ENCODE measurements at regions not wholly inside any gene's neighbourhood (a gene's known extent, or its start where the extent isn't known, plus 50 kb on each side); places are given as distances from the start of the nearest gene placed in this dataset.

- Histone ChIP-seq H4K8ac (ENCODE audit: low read depth in 2 of 2, low read length in 2 of 2) (no peak overlapping the region), H3K79me1 (ENCODE audit: low read depth in 1 of 2, low read length in 2 of 2) (no peaks in the 10 kb centered on the region), H3K27ac (ENCODE audit: insufficient read depth, low read length) (no peak overlapping the region), H3K36me3 (ENCODE audit: control insufficient read depth, insufficient read depth, low read length) (no peaks in the 10 kb centered on the region), H4K91ac (ENCODE audit: insufficient read depth, low read depth, low read length) (no peak overlapping the region), H3K4me1 (ENCODE audit: control insufficient read depth, insufficient read depth, low read length) (no peaks in the 10 kb centered on the region), H3K4ac (ENCODE audit: low read depth, low read length) (no peak overlapping the region), H3K23ac (ENCODE audit: low read depth, low read length) (no peak overlapping the region), H3K4me2 (ENCODE audit: low read depth, low read length) (no peak overlapping the region), H4K5ac (ENCODE audit: low read depth, low read length) (no peak overlapping the region), H3K9me3 (ENCODE audit: control insufficient read depth, insufficient read depth, low read length) (no peaks in the 10 kb centered on the region), H2AFZ (replicated peaks; ENCODE audit: low read length, poor library complexity) (no peak overlapping the region), H3K4me3 (ENCODE audit: insufficient read depth, low read depth, low read length) (no peak overlapping the region), H3K9me1 (ENCODE audit: insufficient read depth, low read length) (no peaks in the 10 kb centered on the region), H2AK5ac (ENCODE audit: low read depth, low read length) (no peak overlapping the region), H2BK120ac (ENCODE audit: low read depth, low read length) (no peak overlapping the region), H3K56ac (ENCODE audit: extremely low read depth, insufficient read depth, low read length) (no peak overlapping the region), H3K14ac (replicated peaks; ENCODE audit: low read depth, low read length) (no peak overlapping the region), H3K27me3 (ENCODE audit: control insufficient read depth, insufficient read depth, low read length) (no peaks in the 10 kb centered on the region), H2BK15ac (ENCODE audit: low read depth, low read length) (no peak overlapping the region), H2BK5ac (ENCODE audit: low read depth, low read length, poor library complexity, severe bottlenecking) (no peak overlapping the region), H3K18ac (ENCODE audit: low read depth, low read length) (no peak overlapping the region), H2BK20ac (ENCODE audit: low read depth, low read length) (no peak overlapping the region), H2AK9ac (replicated peaks; ENCODE audit: low read depth, low read length, poor library complexity) (no peak overlapping the region), H4K20me1 (ENCODE audit: insufficient read depth, low read length) (no peaks in the 10 kb centered on the region), H3K9ac (ENCODE audit: low read depth, low read length) (no peak overlapping the region)
- no peak for ATAC-seq (ENCODE audit: low read depth)
- ChIA-PET CTCF (no interaction called here), POLR2A (ENCODE audit: unreplicated experiment) (no interaction called here)
- 62% methylated on average over 3 of the region's 5 CpGs; no CpG with 5 or more reads in 1 of the 2 experiments for WGBS, 2 experiments (ENCODE audit: extremely low coverage in 2 of 2, insufficient read length in 1 of 2)
- BruUV-seq (replicated peaks): no TSS peak
- TF ChIP-seq MAFK (IDR thresholded peaks at IDR 0.05; ENCODE audit: low read depth, low read length) (no peak), ELK1 (IDR thresholded peaks at IDR 0.05; ENCODE audit: borderline replicate concordance, low read depth, low read length) (no peak), MAZ (IDR thresholded peaks at IDR 0.05; ENCODE audit: borderline replicate concordance, low read depth, low read length) (no peak), RCOR1 (IDR thresholded peaks at IDR 0.05; ENCODE audit: insufficient replicate concordance, low read length) (no peak), USF2 (IDR thresholded peaks at IDR 0.05; ENCODE audit: low read depth, low read length) (no peak), RAD21 (IDR thresholded peaks at IDR 0.05; ENCODE audit: low read length) (no peak), RFX5 (IDR thresholded peaks at IDR 0.05; ENCODE audit: low read depth, low read length) (no peak), FOS (IDR thresholded peaks at IDR 0.05; ENCODE audit: low read depth, low read length) (no peak), POLR2A (IDR thresholded peaks at IDR 0.05; ENCODE audit: low read depth, low read length) (no peak), MXI1 (IDR thresholded peaks at IDR 0.05; ENCODE audit: borderline replicate concordance, low read depth, low read length) (no peak), CHD1 (IDR thresholded peaks at IDR 0.05; ENCODE audit: low read depth, low read length) (no peak)
- intact Hi-C loops (cut with micrococcal nuclease) (no loop called here), dilution Hi-C loops (cut with HindIII; ENCODE audit: low sequenced_read_pairs, unreplicated experiment) (no loop called here), in situ Hi-C loops (cut with MboI; ENCODE audit: low sequenced_read_pairs) (no loop called here)
- DNase-seq: no peak
Measured at GRCh38 chr6:119830494-119831295, 481.1 kb upstream of the MAN1A1 start.

Measured in IMR-90 (cell line).